Iris pigment epithelial cell (primary cell): ENCODE measurements at regions not wholly inside any gene's neighbourhood (a gene's known extent, or its start where the extent isn't known, plus 50 kb on each side); places are given as distances from the start of the nearest gene placed in this dataset.
A peak's percentile ranks its signal among the peaks of the same experiment; 100 is the strongest.

Source experiments
- DNase-seq: peaks from one replicate; pipeline ENCODE4 v3.0.0-alpha.2; 2011; ENCODE audit warnings: low read depth

DNA sequence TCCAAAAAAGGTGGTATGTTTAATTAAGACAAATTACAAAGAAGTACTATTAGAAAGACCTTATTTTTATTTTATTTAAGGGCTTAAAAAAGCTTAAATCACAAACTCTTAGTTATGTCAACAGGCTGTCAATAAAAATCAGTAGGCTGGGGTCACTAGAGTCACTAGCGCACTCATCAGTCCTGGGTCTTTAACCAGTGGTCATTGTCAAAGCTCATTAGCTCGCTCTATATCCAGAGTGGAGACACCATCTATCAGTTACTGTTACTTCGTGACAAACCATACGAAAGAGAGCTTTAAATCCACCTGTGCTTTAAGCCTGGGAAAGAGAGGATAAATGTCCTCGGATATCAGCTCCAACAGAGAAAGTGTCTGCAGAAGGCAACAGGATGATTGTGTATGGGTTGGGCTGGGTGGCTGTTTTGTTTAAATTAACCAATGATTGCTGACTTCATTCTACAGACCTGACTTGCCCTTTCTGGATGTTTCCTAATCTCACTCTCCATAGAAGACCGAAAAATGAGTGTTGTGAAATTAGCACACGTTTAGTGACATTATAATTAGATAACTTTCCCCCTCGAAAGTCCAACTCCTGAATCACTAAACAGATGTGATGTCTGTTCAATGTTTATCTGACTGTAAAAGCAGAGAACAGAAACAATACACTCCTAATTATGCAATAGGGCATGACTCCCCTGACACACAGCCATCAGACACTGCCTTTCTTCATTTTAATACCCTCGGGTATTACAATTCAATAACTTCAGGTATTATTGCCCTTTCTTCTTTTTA, 123.6 kb upstream of the TNPO1 start:
- peak; percentile 69 for DNase-seq

DNA sequence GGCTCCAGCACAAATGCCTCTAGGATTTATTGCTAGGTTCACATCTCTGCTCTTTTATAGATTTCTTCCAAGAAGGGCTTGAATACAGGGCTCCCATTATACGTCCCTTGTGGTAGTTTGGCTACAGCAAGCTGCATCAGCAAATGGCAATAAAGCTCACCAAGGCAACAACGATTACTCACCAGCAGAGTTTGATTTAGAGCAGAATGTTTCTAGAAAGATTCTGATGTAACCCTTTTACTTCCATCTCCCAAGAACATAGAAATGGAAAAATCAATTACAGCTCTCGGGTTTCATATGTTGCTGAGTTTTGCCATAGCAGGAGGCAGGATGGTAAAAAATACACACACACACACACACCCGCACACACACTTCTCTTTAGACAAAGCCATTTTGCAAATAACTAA, 124.2 kb upstream of the TNPO1 start:
- peak; percentile 34 for DNase-seq

DNA sequence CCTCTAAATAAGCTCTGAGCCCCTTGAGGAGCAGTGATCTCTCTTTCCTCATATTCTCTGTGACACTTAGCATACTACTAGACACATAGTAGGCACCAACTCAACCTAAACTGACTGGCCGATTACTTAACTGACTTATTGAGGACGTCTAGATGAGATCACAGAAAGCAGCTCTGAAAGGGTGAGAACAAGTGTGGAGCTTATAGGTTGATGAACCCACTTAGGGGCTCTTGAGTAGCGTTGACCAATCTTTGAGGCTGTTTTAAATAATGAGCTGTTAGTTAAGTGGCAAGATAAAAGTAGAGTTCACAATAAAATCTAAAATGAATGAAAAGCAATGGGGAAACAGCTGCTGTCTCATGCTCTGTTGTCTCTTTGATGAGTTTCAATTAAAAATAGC, 124.7 kb upstream of the TNPO1 start:
- DNase-seq = no peak

DNA sequence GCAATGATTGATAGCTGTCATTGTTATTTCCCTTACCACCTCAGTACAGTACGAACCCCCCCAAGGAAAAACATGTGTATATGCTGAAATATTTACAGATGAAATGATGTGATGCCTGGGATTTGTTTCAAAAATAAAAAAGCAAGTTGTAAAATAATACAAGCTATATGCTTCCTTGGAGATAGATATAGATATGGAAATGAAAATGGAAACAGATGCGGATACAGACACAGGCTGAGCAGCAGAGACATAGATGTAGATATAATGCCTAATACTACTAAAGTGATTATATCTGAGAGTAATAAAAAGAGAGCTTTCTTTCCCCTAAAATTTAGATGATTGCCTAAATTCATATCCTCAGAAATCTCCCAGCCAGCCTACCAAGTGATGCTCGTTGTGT, 127.5 kb upstream of the TNPO1 start:
- DNase-seq = no peak

DNA sequence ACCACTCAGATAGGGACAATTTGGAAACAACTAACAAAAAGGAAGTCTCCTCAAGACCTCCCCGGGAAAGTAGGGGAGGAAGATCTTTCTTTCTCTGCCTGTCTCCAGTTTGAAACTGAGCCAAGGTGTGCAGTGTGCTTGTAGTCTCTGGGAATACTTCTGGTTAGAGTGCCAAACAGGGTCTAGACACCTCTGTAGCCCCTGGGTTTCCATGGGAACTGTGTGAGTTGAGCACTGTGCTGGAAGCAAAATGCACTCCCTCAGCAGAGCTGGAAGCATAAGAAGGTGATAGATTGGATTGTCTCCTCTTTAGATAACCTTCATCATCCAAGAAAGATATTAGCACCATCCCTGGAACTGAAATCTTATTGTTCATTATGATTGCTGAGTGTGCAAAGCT, 129.2 kb upstream of the TNPO1 start:
- no peak for DNase-seq

DNA sequence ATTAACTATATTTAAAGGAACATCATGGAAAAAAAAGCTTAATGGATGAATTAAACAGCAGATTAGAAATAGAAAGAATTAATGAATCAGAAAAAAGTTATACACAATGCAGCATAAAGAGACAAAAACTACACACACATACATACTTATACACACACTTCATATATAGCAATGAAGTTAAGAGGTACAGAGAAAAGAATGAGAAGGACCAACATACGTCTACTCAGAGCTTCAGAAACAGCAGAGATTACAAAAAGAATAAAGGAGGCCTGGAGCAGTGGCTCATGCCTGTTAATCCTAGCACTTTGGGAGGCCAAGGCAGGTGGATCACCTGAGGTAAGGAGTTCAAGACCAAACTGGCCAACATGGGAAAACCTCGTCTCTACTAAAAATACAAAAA, 133.9 kb upstream of the TNPO1 start:
- no peak for DNase-seq

DNA sequence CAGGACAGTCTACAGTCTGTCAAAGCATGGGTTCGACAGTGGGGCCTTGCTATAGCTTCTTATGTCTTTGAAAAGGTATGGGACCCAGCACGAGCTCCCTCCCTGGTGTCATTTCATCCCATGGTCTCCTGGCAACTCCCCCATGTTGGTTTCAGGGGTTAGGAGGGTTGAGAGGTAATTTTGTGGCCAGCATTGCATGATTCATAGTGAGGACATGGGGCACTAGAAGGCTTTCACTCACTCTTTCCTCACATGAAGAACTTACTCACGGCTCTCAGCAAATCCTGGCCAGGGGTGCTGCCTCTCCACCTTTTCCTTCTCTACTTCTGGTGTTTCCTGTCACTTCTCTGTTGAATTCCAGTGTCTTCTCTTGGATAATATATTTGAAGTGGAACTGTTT, 134.7 kb upstream of the TNPO1 start:
- no peak for DNase-seq

DNA sequence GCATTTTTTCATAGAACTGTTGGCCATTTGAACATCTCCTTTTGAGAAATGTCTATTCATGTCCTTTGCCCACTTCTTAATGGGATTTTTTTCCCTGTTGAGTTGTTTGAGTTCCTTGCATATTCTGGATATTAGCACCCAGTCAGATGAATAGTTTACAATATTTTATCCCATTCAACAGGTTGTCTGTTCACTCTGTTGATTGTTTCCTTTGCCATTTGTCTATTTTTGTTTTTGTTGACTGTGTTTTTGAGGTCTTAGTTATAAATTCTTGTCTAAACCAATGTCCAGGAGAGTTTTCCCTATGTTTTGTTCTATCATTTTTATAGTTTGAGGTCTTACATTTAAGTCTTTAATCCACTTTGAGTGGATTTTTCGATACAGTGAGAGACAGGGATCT, 139.0 kb upstream of the TNPO1 start:
- DNase-seq = no peak

DNA sequence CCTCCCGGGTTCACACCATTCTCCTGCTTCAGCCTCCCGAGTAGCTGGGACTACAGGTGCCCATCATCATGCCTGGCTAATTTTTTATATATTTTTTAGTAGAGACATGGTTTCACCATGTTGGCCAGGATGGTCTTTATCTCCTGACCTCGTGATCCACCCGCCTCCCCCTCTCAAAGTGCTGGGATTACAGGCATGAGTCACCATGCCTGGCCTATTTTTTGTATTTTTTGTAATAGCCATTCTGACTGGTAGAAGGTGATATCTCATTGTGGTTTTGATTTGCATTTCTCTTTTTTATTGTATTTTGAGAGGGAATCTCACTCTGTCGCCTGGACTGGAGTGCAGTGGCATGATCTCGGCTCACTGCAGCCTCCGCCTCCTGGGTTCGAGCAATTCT, 139.6 kb upstream of the TNPO1 start:
- DNase-seq = peak; percentile 15

DNA sequence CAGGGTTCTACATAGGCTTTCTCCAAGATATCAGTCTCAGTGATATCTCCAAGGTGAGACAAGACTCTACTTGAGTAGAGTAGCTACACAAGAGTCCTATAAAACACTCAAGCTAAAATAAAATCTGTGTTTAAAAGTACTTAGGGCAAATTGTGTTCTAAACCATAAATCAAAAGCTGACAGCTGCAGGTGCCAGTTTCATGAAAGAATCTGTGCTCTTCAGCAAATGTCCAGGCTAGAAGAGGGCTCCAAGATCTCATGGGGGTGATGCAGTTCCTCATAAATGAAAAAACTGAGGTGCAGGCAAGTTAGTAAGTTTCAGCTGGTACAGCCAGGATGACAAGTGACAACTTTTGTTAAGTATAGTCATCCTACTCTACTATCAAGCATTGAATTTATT, 142.8 kb upstream of the TNPO1 start:
- no peak for DNase-seq

DNA sequence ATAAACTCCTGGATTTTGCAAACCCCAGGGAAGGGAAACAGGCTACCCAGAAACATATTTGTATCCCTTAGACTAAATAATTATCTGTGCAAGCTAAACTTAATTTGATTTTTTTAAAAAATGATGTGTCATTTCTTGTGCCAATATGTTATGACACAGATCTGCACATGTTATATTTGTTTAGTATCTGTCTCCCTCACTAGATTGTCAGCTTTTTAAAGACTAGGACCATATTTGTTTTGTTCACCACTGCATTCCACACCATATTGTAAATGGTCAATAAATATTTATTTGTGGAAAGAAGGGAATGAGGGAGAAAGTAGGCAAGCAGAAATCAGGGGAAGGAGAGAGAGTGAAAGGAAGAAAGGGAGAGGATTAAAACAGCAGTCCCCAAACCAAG, 143.3 kb upstream of the TNPO1 start:
- no peak for DNase-seq

DNA sequence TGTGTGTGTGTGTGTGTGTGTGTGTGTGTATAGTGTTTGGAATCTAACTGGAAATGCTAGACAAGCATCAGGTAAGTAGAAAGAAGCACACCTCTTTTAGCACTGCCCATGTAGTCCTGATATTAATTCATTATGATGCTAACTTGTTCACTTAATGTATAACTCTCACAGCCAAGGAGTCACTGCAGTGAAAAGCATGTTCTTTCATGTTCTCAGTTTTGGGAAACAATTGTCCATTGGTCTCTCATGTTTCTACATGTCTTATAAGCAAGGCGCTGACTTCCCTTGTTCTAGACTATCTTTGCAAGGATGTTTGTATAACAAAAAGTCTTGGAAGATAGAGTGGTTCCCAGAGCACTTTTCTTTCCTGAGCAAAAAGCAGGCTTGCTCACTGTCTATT, 148.8 kb upstream of the TNPO1 start:
- DNase-seq = no peak

DNA sequence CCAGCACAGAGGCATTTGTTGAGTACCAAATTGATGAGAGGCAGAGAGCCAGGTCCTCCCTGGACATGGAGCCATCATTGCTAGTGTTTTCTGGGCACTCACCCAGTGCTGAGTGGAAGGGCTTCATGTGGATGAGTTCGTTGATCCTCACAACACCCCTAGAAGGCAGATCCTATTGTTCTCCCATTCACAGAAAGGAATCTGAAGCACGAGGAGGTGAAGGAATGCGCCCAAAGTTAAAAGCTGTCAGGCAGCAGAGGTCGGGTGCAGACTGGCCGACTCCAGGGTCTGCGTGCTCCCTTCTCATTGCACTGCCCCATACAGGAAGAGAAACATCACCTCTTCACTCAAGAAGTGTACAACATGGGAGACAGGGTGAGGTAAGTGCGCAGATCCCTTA, 153.5 kb upstream of the TNPO1 start:
- no peak for DNase-seq

DNA sequence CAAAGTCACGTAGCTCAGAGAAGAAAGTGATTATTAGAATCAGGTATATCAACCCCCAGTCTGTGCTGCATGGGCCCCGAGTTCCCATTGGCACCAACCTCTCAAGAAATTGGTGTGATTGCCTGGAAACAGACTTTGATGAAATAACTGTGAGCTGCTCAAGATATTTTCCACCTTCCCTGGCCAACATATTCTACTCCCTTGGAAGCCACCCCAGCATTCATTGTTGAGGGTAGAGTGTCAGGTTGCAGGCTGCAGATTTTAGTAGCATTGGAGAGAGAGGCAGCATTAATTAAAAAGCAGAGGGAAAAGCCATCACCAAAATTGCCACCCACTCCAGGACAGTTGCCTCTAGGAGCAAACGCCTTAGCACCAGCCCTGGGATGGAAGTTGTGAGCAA, 154.2 kb upstream of the TNPO1 start:
- DNase-seq = peak; percentile 11

DNA sequence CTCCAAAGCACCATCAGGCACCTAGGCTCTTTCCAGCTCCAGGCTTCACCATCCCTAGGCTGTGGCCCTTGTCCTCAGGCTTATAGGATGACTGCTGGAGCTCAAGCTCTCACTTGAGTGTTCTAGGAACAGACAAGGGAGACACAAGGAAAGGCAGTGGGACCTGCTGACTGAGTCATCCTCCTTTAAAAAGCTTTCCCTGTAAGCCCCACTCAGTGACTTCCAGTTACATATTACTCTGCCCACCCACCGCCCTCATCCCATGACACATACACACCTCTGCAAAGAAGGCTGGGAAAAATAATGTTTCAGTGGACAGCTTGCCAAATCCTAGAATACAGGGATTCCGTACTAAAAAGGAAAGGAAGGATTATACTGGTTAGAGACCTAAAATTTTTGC, 154.2 kb upstream of the ZNF366 start:
- peak; percentile 44 for DNase-seq

DNA sequence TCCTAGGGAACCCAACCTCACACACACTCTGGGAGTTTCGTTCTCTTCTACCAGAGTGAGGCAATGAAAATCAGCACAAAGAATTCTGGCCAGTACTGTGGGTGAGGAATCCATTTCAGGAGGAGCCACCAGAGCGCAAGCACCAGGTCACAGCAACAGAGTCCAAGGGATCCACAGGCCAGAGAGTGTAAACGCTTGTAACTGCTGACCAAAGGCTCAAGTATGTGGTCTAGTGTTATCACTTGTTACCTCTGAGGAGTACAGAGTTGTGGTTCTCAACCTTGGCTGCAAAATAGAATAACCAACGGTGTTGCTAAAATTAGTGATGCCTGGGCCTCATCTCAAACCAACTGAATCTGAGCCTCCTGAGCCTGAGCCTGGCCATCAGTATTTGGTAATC, 152.5 kb upstream of the ZNF366 start:
- DNase-seq = no peak

DNA sequence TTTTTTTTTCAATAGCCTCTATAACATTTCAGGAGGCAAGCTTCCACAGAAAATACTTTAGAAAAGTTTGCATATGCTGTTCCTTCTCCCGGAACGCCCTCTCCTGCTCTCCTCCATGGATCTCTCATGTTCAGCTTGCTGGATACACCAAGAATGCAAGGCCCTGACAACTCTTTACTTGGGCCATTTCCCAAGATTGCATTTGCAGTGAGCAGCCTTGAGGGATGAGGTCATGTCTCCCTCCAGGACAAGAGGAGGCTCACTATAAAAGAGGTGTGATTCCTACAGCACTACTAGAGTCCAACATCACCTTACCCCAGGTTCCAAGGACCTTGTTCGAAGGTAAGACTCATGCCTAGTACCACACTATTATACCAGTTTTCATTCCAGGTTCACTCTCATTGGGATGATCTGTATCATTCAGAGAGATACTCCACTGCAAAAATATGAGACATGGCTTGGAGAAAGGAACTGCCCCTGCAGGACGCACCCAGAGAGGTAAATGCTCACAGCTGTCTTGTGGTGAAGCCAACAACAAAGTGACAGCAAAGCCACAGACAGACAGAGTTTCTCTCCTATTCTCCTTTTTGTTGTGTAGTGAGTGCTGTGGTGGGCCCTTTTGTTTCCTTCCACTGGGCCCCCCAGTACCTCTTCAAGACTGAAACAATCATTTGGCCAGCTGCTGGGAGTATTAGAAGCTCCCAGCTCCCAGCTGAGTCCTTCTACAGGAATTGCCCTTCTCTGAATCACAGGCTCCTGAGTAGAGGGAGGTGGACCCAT, 151.7 kb upstream of the ZNF366 start:
- DNase-seq = peak; percentile 49

DNA sequence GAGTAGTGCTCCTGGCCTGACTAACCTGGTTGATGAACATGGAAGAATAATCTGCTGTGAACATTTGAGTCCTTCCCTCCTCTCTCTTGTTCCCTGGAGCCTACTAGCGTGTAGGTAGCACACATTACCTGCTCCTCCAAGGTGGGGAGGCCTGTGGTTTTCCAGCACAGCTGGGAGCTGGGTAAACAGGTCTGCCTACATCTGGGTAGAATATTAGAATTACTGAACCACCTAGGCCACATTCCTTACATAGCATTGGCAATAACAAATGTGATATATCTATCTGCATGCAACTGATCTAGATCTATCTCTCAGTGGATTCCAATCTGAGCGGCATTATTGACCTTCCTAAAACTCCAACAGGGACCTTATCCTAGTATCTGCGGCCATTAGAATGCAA, 151.0 kb upstream of the ZNF366 start:
- no peak for DNase-seq

DNA sequence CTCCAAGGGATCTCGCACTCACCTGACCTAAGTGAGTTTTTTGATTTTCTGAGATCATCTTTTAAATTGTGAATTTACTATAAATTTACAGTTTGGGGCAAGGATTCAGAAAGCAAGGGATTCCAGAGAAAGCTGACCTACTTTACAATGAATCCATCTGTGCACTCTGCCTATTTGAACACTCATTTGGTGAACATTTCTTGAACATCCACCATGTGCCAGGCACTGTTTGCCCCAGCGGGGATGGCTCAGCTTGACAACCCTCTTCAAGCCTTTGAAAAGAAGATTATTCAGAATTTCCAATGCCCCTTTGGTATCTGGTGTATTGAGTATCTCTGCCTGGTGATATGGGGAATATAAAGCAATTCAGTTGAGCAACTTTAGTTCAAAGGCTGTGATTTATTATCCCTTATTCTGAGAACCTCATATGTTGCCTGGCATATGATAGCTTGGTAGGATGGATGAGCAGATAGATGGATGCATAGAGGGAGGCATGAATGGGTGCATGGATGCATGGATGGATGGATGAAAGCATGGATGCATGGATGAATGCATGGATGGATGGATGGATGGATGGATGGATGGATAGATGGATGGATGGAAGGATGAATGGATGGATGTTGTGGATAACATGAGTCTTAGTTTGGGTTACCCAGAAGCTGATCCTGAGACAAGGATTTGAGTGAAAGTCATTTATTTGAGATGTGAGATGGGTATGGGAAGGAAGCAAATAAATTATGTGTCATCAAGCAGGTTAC, 149.7 kb upstream of the ZNF366 start:
- no peak for DNase-seq

DNA sequence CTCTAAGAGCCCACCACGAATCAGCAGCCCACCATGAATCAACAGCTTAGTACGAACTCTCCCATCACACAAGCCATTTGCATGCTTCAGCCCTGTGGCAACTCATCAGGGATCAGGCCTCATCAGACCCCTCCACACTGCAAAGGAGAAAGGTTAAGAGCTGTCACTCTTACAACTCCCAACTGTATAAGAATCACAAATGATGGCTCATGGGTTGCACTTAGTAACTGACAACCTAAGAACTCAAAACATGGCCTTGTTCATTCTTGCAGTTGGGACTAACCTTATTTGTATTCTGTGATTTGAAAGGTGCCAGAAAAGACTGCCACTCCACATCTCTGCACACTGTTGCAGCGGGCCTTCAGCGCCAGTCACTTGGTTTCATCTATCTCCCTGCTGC, 149.1 kb upstream of the ZNF366 start:
- no peak for DNase-seq

DNA sequence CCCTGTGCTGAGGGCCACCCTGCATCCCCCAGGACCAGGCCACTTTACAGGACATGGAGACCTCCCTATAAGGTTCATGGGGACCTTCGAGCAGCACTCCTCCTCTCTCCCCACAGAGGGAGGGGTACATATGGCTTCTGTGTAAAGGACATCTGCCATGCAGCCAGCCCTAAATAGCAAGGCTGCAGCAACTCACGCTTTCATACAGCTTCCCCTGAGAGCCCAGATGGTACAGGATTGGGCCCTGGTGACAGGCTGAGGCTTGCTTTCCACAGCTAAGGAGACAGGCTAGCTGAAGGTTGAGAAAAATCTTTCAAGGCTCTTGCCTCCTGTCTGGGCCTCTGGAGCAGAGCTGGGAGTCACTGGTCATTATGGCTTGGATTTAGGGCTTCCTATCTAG, 147.0 kb upstream of the ZNF366 start:
- no peak for DNase-seq

DNA sequence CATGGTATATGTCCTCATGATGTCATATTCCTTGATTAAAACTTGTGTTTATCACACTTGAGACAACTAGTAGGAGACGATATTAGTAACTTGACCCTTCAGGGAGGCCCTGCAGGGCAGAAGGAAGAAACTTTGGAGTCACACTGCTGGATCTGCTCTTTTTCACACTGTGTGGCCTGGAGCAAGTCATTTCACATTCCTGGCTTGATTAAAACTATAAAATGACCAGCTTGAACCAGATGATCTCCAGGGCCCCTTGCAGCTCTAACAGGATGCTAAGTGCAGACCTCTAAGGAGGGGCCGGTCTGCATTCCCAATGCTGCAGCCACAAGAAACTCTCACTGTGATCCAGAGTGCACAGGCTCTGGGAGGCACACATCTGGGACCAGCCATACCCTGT, 146.4 kb upstream of the ZNF366 start:
- DNase-seq = no peak

DNA sequence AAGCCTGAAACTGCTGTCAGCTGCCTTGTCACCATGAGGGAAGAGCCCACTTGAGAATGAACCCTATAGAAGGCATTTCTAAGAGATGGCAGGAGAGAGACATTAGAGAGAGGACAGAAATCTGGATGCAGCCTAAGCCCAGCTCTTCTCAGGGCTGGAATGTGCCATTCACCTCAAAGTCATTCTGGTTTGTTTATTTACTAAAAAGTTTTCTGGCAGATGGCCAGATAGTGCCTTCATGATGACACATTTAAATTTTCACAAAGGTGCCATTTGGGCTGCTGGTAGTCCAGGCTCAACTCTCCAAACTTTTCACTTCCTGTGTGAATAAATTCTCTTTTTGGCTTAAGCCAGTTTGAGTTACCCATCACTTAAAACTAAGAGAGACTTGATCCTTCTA, 144.6 kb upstream of the ZNF366 start:
- DNase-seq = peak; percentile 20
